GM21360 (cell line): ENCODE measurements at regions not wholly inside any gene's neighbourhood (a gene's known extent, or its start where the extent isn't known, plus 50 kb on each side); places are given as distances from the start of the nearest gene placed in this dataset.

Experiments
- ATAC-seq: cut with Tn5 transposase; IDR thresholded peaks from one replicate; pipeline ENCODE4 v1.9.1; 2021; ENCODE audit warnings: mild to moderate bottlenecking, moderate library complexity; ENCODE audit not compliant: unreplicated experiment

DNA sequence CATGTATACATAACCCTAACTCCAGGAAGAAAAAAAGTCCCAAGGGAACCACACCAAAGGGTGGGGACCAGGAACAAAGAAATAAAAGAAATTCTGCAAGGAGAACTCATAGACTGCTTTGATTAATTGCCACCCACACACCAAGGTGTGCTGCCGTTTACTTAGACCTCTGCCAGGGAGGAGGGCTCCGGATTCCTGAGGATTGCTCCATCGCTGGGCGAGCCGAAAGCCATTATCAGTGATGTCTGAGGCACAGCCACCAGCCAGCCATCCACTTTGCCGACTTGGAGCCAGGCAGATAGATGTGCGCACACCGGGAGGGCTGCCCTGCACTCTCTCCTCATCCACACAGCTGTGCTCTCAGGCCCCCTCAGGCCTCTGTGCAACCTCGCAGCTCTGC, 272.7 kb upstream of the FOXQ1 start:
- no peak for ATAC-seq

DNA sequence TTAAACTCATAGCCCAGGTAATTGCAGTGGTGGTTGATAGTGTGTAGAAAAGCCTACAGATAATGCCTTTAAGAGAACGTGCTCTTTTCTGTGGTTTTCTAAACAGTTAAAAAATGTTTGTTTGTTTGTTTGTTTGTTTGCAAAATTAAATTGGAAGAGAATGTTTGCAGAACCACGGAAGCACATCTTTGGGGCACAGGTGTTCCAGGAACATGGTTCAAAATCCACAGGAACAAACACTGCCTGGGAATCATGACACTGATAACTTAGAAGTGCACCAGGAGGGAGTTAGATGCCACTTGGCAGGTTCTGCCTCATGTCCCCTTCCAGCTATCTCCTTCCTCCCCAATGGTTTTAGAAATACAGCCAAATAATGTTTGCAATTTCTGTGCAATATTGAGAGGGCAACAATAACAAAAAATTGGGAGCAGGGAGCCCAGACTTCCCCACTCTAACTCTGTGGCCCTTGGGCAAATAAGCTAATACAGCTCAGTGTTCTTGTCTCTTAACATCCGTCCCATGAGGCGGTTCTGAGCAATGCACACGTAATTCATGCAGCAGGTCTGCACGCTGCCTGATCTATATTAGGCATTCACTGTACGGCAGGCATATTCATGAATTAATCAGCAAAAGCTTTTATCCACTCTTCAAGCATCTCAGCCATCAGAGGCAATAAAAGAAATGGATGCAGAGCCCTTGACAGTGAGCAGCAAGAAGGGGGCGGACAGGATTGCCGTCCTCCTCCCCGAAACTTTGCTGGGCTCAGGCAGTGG, 274.3 kb upstream of the FOXQ1 start:
- no peak for ATAC-seq

DNA sequence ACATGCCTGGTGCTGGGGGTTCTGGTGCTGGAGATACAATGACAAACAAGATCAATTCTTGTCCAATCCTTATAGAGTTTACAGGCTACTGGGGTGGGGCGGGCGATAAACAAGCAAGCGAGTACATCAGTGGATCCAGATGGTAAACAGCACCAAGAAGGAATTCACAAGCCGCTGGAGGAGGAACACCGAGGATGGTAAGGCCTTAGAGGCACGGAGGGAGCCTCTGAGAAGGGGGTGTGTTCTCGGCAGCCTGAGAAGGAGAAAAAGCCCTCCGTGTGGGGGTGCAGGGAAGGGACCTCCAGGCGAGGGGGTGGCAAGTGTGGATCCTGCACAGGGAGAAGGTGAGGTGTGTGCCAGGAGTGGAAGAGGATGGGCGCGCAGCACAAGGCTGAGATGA, 276.5 kb upstream of the FOXQ1 start:
- no peak for ATAC-seq

DNA sequence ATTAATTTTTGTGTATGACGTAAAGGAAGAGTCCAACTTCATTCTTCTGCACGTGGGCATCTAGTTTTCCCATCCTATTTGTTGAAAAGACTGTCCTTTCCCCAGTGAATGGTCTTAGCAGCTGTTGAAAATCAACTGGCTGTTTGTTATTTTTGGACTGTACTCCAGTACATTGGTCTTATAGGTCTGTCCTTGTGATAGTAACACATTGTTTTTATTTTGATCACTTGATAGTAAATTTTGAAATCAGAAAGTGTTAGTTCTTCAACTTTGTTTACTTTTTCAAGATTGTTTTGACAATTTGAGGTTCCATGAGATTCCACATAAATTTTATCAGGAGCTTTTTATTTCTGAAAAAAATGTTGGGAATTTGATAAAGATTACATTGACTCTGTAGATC, 280.2 kb upstream of the FOXQ1 start:
- ATAC-seq = no peak

DNA sequence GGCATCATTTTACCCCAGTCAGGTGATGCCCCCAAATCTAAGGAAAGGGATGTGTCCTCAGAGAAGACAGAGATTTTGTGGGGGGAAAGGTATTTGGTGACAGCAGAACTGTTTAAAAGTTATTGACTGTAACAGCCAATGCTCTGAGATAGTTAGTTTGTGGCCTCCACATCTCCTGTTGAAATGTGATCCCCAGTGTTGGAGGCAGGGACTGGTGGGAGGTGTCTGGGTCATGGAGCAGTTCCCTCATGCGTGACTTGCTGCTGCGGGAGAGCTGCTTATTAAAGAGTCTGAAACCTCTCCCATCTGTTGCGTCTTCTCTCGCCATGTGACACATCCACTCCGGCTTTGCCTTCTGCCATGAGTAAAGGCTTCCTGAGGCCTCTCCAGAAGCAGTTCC, 282.8 kb upstream of the FOXQ1 start:
- no peak for ATAC-seq

DNA sequence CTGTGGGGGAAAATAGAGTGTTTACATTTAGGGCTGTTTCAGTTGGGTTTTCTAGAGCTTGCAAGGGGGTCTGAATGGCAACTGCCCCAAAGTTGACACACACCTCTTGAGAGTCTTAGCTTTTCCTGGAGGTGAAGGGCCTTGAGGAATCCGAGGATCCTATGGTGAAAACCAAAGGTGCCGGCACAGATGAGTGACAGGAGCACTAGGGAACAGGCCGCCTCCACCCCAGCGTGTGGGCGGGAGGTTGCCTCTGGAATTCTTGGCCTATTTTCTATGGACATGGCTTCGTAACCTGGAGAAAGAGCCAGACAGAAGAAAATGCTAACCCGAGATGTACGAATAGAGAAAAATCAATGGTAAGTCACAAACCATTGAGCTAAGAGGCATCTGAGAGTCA, 283.2 kb upstream of the FOXQ1 start:
- ATAC-seq = no peak

DNA sequence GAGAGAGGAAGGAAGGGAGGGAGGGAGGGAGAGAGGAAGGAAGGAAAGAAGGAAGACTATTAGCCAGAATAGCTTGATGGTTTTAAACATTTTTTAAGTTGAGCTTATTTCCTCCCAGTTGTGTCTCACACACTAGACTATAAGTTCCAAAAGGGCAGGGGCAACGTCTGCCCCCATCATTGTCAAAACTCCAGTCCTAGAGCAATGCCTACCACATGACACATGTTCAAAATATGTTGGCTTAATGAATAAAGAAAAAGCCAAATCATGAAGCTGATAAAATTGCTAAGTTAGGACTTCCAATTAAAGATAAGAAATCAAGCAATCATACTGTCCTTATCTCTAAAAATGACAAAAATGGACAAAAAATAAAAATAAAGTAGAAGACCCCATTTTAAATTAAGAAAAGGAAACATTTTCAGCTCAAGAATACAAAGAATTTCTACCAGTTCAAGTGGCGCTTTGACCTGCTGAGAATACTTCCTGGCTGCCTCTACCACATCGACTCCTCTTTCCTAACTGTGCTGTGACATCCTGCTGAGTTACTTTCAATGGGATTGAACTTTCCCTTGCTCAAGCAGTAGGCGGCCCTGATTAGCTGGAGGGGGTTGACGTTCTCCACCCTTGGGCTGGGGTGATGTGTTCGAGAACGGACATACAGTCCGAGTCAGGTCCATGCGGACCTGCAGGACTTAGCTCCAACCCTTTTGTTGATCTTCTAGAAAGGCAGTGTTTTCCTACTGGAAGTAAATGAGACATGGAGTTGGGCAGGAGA, 283.9 kb upstream of the FOXQ1 start:
- ATAC-seq = no peak

DNA sequence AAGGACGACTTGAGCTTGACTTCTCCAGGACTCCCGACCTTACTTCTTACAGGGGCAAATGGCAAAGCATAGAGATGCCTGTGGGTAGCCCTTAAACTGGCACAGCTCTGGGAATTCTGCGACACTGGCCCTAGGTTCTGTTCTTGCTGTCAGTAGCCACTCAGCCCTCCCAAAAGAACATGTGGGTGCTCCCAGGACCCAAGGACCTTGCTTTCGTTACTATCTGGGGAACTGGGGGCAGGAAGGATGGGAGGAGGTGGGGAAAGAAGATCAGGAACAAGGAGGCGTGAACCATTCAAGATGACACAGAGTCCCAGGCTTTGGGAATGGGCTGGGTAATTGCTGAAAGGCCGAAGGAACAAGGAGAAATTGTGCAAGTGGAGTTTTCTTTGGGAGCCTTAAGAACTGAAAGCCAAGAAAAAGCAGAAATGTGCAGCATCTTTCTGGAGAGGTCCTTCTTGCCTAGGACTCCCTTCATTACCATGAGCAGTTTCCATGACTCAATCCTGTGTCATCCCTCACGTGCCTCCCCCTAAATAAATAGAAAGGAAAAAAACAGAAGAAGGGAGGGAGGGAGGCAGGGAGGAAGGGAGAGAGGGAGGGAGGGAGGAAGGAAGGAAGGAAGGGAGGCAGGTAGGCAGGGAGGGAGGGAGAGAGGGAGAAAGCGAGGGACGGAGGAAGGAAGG, 284.6 kb upstream of the FOXQ1 start:
- ATAC-seq = no peak

DNA sequence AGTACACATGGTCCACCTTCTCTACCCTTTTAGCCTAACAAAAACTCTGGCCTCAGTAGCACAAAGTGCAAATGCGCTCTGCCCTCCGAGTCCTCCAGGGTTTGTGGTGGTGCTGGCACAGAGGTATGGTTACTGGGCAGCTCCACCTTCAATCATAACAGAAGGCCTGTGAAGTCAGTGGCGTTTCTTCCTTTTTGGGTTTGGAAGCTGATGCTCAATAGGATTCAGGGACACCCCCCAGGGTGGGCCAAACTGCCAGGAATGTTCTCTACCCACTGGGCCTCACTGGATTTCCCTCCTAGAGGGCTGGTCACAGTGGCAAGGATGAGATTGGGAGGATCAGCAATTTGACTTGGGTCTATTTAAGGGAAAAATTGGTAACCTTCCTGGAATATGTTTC, 286.1 kb upstream of the FOXQ1 start:
- no peak for ATAC-seq

DNA sequence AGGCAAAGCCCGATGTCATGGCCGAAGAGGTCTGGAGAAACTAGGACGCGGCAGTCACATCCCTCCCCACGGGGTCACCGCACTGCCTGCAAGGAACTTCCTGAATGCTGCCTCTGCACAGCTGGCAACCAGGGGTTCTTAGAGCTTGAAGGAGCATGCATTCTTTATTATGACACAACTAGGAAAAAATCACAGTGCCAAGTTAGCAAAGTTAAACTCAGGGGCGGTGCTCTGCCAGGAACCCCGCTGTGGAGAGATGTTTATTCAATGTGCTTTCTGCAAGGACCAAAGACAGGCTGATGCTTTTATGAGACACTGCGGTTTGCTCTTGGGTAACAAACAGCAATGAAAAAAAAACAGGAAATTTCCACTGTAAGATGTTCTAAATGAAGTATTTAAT, 287.3 kb upstream of the FOXQ1 start:
- ATAC-seq = no peak

DNA sequence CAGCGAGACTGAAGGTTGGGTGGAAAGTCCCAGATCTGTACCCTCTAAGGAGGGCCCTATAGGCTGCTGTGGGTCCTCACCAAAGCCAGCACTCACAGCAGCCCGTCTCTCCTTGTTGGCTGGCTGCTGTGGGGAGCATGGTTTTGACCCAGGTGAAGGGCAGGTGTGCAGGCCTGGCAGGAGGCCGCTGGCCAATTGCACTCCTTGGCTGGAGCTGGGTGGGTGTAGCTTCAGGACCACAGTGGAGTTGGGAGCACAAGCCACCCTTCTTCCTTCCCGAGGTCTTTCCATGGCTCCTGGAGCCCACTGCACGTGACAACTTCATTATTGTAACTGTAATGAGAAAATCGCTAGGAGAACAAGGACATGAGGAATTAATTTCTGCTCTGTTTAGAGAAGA, 287.7 kb upstream of the FOXQ1 start:
- ATAC-seq = no peak

DNA sequence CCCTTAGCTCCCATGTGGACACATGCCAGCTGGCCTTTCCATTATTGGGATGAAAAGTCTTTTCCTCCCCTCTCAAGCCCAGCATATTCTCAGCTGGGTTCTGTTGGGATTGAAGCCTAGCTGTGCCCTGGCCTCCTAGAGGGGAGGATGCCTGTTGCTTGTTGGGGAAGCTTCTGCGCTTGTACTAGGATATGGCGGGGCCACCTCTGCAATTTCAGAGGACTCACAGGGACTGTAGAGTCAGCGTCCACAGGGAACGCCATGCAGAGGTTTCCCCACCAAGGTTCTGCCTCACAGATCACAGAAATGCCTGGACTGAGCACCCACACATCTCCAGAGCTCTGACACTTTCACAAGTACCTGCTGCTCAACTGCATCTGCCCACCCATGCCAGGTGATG, 288.7 kb upstream of the FOXQ1 start:
- no peak for ATAC-seq

DNA sequence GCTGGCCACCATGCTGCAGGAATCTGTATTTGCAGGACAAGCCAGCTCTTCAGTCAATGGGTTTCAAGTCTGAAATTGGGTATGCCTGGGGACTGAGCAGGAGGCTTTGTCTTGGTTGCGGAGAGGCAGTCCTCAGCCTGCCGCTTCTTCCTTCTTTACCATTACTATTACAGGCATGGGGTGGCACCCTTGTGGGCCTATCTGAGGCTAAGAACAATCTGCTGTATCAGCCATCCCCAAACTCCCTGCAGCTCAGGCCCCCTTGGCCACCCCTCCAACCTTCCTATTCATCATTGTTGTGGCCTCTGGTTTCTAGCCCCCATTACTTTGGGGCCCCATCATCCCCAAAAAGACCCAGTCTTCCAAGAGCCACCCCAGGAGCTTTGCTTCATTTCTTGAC, 289.2 kb upstream of the FOXQ1 start:
- no peak for ATAC-seq

DNA sequence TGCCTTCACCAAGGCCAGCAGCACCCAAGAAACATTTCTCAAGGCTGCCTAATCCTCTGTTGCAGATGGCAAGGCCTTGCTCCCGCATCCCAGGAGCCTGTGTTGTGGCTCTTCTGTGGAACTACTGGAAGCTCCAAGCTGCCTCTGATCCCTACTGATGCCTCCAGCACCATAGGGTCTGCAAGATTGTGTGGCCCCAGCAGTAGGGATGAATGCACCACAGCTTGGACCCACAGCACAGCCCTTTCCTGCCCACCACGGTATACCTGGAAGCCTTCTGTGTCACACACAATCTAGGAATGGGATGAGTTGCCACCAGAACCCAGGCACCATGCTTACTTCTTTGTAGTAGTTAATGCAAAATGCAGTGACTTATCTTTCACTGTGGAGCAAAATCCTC, 291.1 kb upstream of the FOXQ1 start:
- no peak for ATAC-seq

DNA sequence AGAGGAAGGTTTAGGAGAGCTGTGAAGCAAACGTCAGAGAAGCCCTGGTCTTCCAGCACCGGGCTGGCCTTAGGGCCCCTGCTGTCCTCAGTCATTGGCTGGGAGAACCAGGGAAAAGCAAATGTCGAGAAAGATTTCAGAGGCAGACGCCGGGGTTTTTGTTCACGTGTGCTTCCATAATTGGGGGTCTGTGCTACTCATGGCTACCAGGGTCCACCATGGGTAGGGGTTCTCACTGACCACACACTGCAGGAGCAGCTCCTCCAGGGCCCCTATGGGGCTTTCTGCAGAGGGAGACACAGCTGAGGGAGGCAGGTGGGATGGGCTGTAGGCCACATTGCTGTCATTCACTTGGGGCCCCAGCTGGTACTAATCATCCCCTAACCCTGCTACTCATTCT, 291.8 kb upstream of the FOXQ1 start:
- ATAC-seq = no peak

DNA sequence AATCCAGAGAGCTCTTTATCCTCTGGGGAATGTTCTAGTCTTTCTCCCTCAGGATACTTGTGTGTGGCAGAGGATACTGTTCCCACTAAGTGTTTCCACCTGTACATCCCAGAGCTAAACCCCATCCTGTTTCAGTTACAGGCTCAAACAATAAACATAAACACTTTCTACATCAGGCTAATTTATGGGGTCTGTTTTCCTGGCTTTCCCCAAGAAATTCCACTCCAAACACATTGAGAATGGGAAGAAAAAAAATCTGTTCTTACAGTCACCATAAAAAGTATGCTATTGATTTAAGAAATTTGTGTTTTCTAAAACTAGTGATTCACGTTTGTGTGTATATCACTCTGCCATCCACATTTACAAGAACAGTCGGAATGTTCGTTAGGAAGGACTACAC, 293.9 kb upstream of the FOXQ1 start:
- ATAC-seq = no peak

DNA sequence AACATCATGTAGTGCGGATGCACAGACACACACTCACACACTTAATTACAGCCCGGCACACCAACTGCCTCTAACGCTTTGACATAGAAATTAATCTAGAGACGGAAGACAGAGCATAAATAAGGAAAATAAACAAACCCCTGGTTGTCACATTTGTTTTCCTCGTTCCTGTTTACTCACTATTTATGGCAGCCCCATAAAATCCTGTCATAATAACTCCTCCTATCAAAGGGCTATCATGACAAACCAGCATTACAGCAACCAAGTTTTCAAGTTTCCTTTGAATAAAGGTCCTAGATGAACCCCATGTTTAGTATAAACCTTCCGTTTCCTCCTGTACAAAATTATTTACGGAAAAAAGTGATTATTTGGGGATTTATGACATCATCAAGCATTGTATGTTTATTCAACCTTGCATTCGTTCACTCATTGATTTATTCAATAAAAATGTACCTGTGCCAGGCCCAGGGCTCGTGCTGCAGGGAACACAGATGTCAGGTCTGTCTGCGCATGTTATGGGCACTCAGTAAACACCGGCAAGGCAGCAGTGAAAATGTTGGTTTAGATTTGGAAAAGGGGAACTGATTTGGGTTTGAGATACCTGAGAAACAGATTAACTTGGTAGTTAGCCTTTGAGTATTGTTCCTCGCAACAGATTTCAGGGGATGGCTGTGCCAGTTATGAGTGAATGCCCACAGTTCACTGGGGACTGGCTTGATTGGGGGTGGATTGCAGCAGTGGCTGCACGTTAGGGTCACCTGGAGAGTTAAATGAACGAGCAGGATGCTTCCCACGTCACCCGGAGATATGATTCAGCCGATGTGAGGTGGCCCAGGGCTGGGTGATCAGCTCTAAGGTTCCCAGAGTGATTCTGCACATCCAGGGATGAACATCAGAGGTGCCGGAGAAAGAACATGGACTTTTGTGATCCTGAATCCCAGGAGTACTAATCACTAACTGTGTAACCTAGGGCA, 295.3 kb upstream of the FOXQ1 start:
- ATAC-seq = no peak

DNA sequence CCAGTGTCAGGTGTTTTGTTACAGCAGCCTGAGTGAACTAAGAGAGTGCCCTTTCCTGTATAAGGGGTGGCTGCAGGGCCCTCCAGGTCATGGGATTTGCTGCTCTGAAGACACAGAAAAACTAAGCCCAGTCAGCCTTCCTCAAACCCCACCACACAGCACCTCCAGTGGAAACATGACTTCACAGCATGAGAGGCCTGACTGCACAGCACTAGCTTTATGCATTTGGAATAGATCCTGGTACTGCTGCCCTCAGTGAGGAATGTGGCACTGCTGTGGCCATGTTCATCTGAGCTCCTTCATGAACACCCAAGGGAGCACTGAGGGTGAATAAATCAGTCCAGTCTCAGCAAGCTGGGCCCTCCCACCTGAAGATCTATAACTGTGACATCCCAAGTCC, 296.1 kb upstream of the FOXQ1 start:
- no peak for ATAC-seq

DNA sequence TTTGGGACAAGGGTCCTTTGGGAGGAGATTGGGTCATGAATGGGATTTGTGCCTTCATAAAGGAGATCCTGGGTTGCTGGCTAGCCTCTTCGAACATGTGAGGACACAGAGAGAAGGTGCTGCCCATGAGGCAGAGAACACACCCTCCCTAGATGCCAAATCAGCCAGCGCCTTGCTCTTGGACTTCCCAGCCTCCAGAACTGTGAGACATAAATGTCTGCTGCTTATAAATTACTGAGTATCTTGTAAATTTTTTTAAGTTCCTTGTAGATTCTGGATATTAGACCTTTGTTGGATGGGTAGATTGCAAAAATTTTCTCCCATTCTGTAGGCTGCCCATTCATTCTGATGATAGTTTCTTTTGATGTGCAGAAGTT, 297.5 kb upstream of the FOXQ1 start:
- no peak for ATAC-seq

DNA sequence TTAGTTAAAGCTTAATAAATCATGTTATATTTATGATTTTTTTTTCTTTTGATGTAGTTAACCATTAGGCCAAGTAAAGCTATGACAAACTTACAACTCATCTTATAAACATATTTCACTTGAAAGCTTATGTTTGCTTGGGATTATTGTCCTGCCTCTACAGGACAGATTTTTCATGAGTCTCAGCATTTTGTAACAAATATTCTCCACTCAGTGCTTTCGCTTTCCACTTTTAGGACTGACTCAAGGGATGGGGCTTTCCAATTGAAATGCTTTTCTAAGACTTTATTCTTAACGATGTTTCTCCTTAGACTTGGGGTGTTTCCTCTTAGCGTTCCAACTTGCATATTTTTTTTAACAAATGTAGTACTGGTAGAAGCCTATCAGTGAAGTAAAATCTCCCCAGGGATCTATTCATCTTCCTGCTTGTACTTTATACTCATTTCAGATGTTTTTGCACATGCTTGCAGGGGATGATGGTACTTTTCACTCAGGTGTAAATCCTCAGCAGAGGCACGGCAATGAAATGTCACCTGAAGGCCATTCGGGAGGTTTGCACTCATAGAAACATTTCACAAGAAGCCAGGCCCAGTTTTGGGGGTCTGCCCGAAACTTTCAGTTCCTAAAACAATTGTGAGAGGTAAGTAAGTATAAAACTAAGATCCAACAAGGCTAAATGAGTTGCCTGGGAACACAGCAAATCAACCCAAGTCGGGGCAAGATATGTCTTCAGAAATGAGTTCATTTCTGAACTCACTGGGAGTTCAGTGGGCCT, 298.1 kb upstream of the FOXQ1 start:
- peak; percentile 38 for ATAC-seq
